Hematopoietic multipotent progenitor cell (in vitro differentiated cells): ENCODE measurements at regions not wholly inside any gene's neighbourhood (a gene's known extent, or its start where the extent isn't known, plus 50 kb on each side); places are given as distances from the start of the nearest gene placed in this dataset.
"Not testable (repeated sequence)": the region's sequence is repeated elsewhere in the genome, so short reads cannot be mapped to it uniquely, and the experiment has no call there.

Experiments
- DNase-seq, 3 donors: peaks; one replicate each; pipeline ENCODE4 v3.0.0-alpha.2; 2011 to 2015; ENCODE audit warnings: low read depth in 2 of 3, low spot score in 2 of 3

GRCh38 chr1:14173598-14173997 is 424.9 kb upstream of the KAZN start:
- no peak for DNase-seq

- DNase-seq: not testable (repeated sequence)
Observed at GRCh38 chr1:14177866-14178265, 420.6 kb upstream of the KAZN start.

GRCh38 chr1:14180738-14181137 is 417.7 kb upstream of the KAZN start:
- no peak for DNase-seq

DNA sequence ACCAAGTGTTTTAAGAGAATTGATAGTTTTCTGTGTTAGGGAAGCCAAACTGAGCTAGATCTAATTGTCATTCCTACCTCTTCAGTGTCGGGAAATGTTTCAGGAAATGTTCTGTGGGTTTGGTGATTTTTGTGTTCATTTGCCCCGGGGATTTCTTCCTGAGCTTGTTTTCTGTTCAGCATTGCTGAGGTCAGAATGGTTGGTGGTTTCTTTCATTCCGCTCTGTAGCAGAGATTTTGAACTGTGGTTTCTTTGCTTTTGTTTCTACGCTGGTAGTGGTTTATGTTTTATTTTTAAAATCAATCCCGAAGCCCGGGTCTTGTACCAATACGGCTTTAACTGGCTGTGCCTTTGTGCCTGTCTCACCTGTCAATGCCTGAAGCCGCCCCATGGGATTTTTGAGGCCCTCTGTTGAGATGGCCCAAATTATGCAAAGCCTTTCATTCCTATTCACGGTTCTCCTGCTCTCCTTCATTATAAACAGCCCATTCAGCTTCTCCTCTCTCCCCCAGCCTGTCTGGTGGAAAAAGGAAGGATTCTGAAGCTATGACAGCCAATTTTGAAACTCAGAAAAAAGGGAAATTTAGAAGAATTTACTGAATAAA is 417.2 kb upstream of the KAZN start:
- DNase-seq: no peak

DNA sequence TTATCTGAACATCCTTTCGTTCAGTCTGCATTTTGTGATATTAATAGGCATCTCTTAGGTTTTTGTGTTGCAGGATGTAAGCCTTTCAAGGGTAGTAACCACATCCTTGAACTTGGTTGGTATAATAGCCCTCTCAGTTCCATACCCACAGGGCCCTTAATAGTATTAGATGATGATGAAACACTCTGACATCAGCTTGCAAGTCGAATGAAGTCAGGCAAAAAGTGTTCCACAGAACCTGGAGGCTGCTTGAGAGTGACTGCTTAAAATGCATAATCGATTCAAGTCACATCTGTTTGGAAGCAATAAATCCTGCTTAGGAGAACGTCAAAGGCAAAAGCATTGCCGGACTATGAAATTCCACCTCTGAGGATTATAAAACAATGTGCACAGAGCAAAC is 415.6 kb upstream of the KAZN start:
- no peak for DNase-seq

- no peak for DNase-seq
Observed at GRCh38 chr1:14183329-14183728, 415.2 kb upstream of the KAZN start.

DNA sequence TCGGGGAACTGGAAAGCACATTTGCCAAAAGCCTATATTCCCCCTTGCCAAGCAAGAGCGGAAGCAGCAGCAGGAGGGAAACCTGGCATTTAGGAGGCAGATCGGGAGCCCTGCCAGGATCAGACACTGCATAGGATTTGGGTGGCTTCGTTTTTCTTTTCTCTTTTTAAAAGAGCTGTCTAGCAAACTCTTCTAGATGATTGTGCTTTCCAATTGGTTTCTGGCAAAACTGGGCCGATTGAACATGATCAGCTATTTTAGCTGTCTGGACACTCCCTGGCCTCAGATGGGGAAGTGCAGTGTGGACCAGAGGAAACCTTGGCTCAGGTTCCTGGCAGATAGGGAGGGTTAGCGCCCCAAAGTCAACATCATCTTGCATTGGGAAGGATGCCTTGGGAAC is 414.0 kb upstream of the KAZN start:
- DNase-seq: no peak

- no peak for DNase-seq
Observed at GRCh38 chr1:14189381-14189780, 409.1 kb upstream of the KAZN start.

- DNase-seq: no peak
Observed at GRCh38 chr1:14190508-14190907, 408.0 kb upstream of the KAZN start.

DNA sequence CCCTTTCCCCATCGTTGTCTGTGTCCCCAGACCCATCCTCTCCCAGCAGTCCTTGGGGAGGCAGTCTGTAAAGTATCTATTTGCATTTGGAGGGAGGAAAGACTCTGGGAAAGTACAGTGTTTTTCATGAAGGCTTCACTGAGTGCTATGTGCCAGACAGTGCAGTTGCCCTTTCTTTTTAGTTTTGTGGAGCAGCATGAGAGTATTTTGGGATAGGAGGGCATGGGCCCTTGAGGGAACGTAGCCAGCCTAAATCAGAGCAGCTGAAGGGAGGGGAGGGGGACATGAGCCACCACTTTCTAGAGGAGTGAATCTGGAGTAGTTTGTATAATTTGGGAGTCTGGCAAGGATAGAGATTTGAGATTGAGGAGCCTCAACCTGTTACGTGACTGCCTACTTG is 404.0 kb upstream of the KAZN start:
- DNase-seq: no peak

- no peak for DNase-seq
Observed at GRCh38 chr1:14205066-14205465, 393.4 kb upstream of the KAZN start.

DNA sequence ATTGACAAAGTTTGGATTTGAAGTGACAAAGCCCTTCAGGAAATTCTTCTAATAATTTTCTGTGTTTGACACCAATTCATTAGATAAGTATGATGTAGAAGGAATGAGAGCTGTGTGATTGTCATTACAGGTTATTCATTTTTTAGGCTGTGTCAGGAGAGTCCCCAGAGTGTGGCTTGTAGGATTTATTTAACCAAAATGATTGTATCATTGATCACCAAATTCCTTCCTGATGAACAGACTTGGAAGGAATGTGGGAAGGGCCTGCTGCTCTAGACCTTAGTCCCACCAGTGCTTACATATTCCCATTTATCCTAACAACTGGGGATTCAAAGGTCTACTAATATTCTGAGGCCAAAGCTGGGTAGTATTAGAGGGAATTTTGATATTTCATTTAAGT is 383.3 kb upstream of the KAZN start:
- DNase-seq: no peak

DNA sequence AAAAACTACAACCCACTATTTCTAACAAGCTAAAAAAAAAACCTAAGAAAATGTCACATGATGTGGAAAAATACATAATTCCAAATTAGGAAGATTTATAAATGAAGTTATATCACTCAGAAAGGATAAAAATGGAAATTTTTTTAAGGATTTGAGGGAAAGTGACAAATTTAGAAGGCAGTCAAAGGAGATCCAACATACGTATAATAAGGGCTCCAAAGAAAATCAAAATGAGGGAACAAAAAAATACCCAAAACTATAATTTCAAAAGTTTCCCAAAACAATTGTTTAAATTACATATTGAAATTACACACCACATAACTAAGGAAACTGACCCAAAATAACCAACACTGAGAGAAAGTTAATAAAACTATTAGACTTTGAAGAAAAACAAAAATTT is 381.1 kb upstream of the KAZN start:
- DNase-seq: peak in 1 of 3 donors; percentile 3

DNA sequence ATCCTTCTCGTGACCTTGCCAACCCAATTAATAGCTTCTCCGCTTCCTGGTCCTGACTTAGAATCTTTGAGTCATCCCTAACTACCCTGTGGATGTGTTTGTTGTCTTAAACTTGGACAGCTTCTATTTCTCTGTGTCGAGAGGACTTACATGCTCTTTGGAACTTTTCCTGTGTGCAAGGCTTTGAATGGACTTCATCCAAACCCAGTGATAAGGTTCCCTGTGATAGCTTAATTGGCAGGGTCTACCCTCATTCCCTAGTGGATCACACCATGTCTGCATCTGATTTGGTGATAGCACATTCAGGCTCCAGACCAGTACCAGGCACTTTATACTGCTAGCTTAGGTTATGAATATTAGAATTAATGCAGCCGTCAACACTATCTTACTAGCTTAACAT is 378.2 kb upstream of the KAZN start:
- no peak for DNase-seq

GRCh38 chr1:14220811-14221210 is 377.7 kb upstream of the KAZN start:
- DNase-seq: no peak

DNA sequence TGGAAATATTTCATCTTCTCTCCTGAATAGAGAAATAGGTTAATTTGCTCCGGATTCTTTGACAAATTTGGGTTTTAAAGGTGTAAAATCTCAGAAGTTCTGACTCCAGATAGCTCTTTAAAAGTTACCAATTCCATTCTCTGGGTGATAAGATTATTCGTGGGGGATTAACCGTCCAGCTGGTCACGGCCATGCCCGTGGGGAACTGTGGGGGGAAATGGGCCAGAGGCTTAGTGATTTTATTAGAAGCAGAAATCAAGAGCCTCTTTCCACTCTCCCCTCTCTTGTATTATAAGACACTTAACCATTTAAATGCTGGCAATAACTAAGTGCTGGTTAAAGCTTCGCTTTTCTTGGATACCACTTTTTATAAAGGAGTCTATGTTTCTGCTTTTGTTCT is 376.4 kb upstream of the KAZN start:
- no peak for DNase-seq

- DNase-seq: no peak
Observed at GRCh38 chr1:14228677-14229076, 369.8 kb upstream of the KAZN start.

DNA sequence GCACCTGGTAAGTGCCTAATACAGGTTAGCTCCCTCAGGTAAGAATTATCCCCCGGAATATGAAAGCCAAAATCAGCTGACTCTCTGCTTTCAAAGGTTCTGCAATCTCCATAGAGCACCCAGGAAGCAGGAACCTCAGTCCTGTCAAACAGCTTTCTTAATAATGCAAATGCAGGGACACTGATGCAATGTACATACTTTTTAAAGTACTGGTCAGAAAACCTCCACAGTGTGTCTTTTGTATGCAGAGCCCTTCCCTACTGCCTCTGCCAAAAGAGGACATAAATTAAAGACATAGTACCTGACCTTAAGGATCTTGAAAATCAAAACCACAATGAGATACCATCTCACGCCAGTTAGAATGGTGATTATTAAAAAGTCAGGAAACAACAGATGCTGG is 365.0 kb upstream of the KAZN start:
- no peak for DNase-seq

- no peak for DNase-seq
Observed at GRCh38 chr1:14236097-14236496, 362.4 kb upstream of the KAZN start.

- no peak for DNase-seq
Observed at GRCh38 chr1:14238472-14239307, 359.8 kb upstream of the KAZN start.

- no peak for DNase-seq
Observed at GRCh38 chr1:14240265-14240664, 358.2 kb upstream of the KAZN start.

GRCh38 chr1:14242123-14242522 is 356.4 kb upstream of the KAZN start:
- DNase-seq: no peak

DNA sequence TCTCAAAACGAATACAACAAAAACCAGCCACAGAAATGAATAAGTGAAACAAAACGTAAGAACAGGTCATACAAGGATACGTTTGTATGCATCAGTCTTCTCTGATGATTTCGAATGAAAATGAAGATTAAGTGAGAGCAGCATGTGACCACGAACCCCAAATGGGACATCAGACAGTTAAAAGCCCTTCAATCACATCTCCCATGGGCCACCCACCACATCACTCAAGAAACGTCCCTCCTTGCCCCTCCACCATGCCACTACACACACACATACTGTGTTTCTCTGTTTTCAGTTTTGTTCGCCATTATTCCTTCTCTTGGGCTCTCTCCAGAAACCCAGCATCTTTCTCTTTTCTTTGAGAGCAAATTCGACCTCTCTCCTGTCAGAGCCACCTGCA is 355.6 kb upstream of the KAZN start:
- no peak for DNase-seq
